Neural crest cell (in vitro differentiated cells): ENCODE measurements at regions not wholly inside any gene's neighbourhood (a gene's known extent, or its start where the extent isn't known, plus 50 kb on each side); places are given as distances from the start of the nearest gene placed in this dataset.

Source experiments
- DNase-seq: peaks from one replicate; pipeline ENCODE4 v3.0.0; 2021; ENCODE audit warnings: low read depth, mixed read lengths, low spot score
- H3K27ac Mint-ChIP-seq: one replicate; pipeline ENCODE4 v1.8.0; 2021; ENCODE audit warnings: mild to moderate bottlenecking, mixed read lengths; ENCODE audit not compliant: unreplicated experiment
- H3K27me3 Mint-ChIP-seq: 2 replicates; pipeline ENCODE4 v1.8.0; 2021; ENCODE audit warnings: low read depth, mild to moderate bottlenecking, mixed read lengths
- H3K36me3 Mint-ChIP-seq: 2 replicates; pipeline ENCODE4 v1.8.0; 2021; ENCODE audit warnings: low read depth, mild to moderate bottlenecking, mixed read lengths
- H3K4me1 Mint-ChIP-seq: 2 replicates; pipeline ENCODE4 v1.8.0; 2021; ENCODE audit warnings: mixed read lengths
- H3K4me3 Mint-ChIP-seq: one replicate; pipeline ENCODE4 v1.8.0; 2021; ENCODE audit warnings: mild to moderate bottlenecking, mixed read lengths
- H3K9me3 Mint-ChIP-seq: 2 replicates; pipeline ENCODE4 v1.8.0; 2021; ENCODE audit warnings: mixed read lengths
- CTCF ChIP-seq: fragments of 200-600 bp; sonication (generic); conservative IDR thresholded peaks from 2 replicates; pipeline ENCODE4 v1.5.0; 2021; ENCODE audit warnings: antibody characterized with exemption, mild to moderate bottlenecking

DNA sequence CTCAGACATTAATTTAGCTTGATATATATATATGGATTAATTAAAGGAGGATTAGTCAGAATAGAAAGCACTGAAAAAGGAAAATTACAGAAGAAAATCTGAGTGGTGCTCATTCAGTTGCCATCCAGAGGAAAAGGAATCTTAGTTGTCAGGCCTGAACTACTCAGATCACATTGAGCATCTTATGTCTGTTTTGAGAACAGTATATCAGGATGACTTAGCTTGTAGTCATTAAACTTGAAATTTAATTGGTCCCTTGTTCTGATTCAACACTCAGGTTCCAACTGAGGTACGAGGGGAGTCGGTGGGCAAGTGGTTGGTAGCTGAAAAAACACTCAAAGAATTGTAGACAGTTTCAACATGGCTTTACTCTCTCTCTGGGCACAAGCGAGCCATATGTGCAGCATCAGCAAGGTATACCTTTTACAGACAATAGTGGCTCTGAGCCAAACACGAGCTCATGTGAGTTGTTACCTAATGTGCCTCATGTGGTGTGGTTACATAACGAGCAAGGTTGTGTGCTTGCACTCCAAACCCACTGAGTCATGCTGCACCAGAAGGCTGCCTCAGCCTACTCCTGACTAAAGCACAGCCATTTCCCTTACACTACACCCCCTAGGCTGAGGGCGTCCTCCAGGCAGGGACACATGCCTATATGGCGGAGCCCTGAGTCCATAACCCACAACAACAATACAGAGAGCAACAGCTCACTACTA is 73.0 kb upstream of the HMGN3 start:
- Mint-ChIP-seq H3K4me1 (no peaks in the 10 kb centered on the region), H3K9me3 (peaks cover 3% of the 10 kb centered on the region), H3K27ac (no peak overlapping the region), H3K36me3 (no peaks in the 10 kb centered on the region), H3K27me3 (no peaks in the 10 kb centered on the region), H3K4me3 (no peak overlapping the region)
- TF ChIP-seq CTCF = no peak
- no peak for DNase-seq

DNA sequence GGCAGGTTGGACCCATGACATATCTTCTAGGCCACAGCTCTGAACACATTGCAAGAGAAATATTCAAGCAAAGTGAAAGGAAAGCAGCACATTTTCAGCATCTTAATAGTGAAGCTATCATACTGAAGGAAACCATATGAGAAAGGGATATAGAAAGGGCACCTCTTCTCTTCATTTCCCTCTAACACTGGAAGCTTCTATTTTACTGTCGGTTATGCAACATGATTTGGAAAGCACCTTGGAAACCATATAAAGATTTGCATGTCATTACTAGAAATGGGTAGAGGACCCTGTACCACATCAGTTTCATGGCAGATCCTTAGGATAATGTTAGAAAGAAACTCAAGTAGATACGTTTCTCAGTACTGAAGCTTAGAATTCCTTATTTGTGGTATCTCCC is 70.5 kb upstream of the HMGN3 start:
- no peak for DNase-seq
- Mint-ChIP-seq H3K27me3 (no peaks in the 10 kb centered on the region), H3K9me3 (no peaks in the 10 kb centered on the region)

GRCh38 chr6:79302341-79302740 is 67.9 kb upstream of the HMGN3 start:
- H3K9me3 Mint-ChIP-seq = no peaks in the 10 kb centered on the region
- H3K27me3 Mint-ChIP-seq = no peaks in the 10 kb centered on the region
- no peaks in the 10 kb centered on the region for H3K36me3 Mint-ChIP-seq
- TF ChIP-seq CTCF = no peak
- no peak for DNase-seq
- H3K4me1 Mint-ChIP-seq = no peaks in the 10 kb centered on the region
- no peak overlapping the region for H3K27ac Mint-ChIP-seq
- no peak overlapping the region for H3K4me3 Mint-ChIP-seq

More for the DNA sequence above, 70.5 kb upstream of the HMGN3 start:
- Mint-ChIP-seq H3K4me3 (no peak overlapping the region), H3K27ac (no peak overlapping the region), H3K4me1 (no peaks in the 10 kb centered on the region), H3K36me3 (no peaks in the 10 kb centered on the region)
- no peak for TF ChIP-seq CTCF

DNA sequence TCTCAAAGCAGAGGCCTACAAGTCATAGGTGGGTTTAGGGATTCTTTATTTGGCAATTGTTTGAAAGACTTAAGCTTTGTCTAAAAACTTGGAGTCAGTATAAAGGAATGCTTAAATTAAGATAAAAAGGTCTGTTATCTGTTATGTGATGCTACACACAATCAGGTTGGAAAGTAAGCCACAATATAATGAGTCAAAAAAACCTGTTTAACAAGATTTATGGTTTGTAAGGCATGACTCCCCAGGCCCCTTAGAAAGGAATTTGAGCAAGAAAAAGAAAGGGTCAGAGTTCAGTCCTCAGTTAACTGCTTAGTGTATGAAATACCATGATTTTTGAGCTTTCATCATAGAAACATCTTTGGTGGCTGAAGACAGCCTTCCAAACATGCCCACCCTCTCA is 66.8 kb upstream of the HMGN3 start:
- no peak for DNase-seq
- Mint-ChIP-seq H3K36me3 (no peaks in the 10 kb centered on the region), H3K4me1 (no peaks in the 10 kb centered on the region), H3K27ac (no peak overlapping the region), H3K27me3 (no peaks in the 10 kb centered on the region), H3K9me3 (no peaks in the 10 kb centered on the region), H3K4me3 (no peak overlapping the region)
- TF ChIP-seq CTCF = no peak

DNA sequence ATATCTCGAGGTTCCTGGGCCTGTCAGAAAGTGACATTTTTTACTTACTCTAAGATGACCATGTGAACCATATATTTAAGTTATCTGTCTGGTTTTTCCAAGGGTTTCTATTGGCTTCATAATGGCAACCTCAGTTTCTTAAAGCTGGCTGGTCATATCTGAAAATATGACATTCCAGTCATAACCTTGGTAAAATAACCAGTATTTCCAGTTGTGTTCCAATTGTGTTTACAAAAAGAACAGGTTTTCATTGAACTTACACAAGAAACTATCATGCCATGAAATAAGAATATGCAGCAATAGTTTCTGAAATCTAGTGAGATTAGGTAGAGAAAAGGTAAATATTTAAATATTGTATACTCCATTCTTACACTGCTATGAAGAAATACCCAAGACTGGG is 61.7 kb upstream of the HMGN3 start:
- no peak overlapping the region for H3K4me3 Mint-ChIP-seq
- no peak for DNase-seq
- no peak overlapping the region for H3K27ac Mint-ChIP-seq
- no peaks in the 10 kb centered on the region for H3K36me3 Mint-ChIP-seq
- no peaks in the 10 kb centered on the region for H3K27me3 Mint-ChIP-seq
- no peaks in the 10 kb centered on the region for H3K4me1 Mint-ChIP-seq
- peaks cover 6% of the 10 kb centered on the region for H3K9me3 Mint-ChIP-seq
- no peak for TF ChIP-seq CTCF
